ES-I3 (cell line): ENCODE measurements at regions not wholly inside any gene's neighbourhood (a gene's known extent, or its start where the extent isn't known, plus 50 kb on each side); places are given as distances from the start of the nearest gene placed in this dataset.
"Not testable (repeated sequence)": the region's sequence is repeated elsewhere in the genome, so short reads cannot be mapped to it uniquely, and the experiment has no call there.

Source experiments
- H3K36me3 ChIP-seq: 2 replicates; pipeline ENCODE4 v1.6.1; 2013; ENCODE audit warnings: mild to moderate bottlenecking, low read length, control low read depth, moderate library complexity; ENCODE audit not compliant: insufficient read depth
- H3K4me1 ChIP-seq: 2 replicates; pipeline ENCODE4 v1.6.1; 2013; ENCODE audit warnings: mild to moderate bottlenecking, control low read depth, low read length; ENCODE audit not compliant: insufficient read depth
- H3K9ac ChIP-seq: 2 replicates; pipeline ENCODE4 v1.6.1; 2013; ENCODE audit warnings: low read depth, mild to moderate bottlenecking, low read length, moderate library complexity
- H3K9me3 ChIP-seq: 2 replicates; pipeline ENCODE4 v1.6.1; 2013; ENCODE audit warnings: mild to moderate bottlenecking, low read length, moderate library complexity; ENCODE audit not compliant: control insufficient read depth, insufficient read depth

DNA sequence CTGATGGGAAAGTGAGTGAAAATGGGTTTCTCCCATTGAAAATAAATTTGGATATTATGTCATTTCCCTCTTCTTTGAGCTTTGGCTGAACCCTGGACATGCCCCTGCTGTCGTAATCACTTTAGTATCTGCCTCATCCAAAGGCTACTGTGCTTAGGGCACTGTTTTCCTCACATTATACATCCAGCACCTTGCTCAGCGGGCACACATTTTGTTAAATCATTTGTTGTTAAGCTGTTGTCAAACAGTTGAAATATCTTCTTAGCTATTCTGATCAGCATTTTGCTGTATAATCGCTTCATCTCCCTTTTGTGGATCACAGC, 352.7 kb upstream of the CD180 start:
- Histone ChIP-seq H3K4me1 (no peaks in the 10 kb centered on the region), H3K9ac (no peak overlapping the region; the same call in 1 of the 2 replicates), H3K9me3 (no peaks in the 10 kb centered on the region), H3K36me3 (no peaks in the 10 kb centered on the region)

DNA sequence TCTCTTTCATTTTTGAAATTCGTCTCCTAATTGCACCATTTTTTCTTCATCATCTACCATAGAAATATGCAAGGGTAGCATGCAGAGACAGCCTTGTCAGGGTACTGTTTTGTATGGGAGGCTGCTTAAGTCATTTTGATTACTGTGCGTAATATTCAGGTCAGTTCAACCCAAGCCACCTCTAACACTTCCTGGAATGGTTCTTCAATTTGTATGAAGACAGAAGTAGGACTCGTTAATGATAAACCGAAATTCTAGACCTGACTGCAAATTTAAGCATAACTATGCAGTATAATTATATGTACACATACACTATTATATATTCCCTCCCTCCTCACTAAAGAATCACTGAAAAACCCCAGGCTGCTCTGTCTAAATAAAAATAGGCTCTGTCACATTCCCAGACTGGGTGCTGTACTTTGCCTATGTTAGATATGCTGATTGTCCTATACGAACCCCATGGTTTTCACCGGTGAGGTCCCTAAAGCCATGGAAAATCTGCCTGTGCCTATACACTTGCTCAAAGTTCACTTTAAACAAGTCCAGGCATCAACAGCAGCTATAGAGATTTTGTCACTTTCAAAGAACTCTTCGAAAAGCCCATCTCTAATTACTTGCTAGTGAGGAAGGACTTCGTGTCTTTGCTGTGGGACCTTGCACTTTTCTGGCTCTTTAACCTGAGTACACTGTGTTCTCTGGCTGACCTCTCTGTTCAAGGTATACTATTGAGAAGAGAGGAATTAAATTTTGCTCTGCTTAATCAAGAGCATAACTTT, 352.1 kb upstream of the CD180 start:
- Histone ChIP-seq H3K4me1 (no peaks in the 10 kb centered on the region), H3K36me3 (no peaks in the 10 kb centered on the region), H3K9ac (no peak overlapping the region), H3K9me3 (no peaks in the 10 kb centered on the region)

DNA sequence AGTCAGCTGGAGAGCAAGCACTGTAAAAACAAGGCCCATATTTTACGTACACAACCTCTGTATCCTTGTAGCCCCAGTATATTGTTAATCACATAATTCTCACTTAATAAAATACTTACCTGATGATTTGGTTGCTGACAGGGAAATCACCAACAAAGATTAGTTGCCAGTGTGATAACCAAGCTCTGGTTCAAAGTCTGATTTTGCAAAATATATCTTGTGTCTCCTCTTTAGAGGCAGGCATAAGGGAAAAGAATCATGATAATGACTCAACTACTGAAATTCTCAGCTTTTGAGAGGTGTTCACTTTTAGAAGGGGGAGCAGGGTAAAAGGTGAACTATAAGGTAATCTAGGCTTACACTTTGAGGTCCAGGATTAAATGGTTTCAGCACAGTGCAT, 351.1 kb upstream of the CD180 start:
- Histone ChIP-seq H3K4me1 (no peaks in the 10 kb centered on the region), H3K9me3 (no peaks in the 10 kb centered on the region), H3K9ac (no peak overlapping the region; the same call in 1 of the 2 replicates), H3K36me3 (no peaks in the 10 kb centered on the region)

DNA sequence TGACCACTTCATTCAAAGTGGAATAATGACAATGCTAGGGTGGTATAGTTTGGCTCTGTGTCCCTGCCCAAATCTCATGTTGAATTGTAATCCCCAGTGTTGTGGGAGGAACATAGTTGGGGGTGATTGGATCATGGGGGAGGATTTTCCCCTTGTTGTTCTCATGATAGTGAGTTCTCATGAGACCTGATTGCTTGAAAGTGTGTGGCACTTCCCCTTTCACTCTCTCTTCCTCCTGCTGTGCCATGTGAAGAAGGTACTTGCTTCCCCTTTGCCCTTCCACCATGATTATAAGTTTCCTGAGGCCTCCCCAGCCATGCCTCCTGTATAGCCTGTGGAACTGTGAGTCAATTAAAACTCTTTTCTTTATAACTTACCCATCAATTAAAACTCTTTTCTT, 348.3 kb upstream of the CD180 start:
- not testable (repeated sequence) for H3K4me1 ChIP-seq, H3K36me3 ChIP-seq, H3K9me3 ChIP-seq, H3K9ac ChIP-seq

DNA sequence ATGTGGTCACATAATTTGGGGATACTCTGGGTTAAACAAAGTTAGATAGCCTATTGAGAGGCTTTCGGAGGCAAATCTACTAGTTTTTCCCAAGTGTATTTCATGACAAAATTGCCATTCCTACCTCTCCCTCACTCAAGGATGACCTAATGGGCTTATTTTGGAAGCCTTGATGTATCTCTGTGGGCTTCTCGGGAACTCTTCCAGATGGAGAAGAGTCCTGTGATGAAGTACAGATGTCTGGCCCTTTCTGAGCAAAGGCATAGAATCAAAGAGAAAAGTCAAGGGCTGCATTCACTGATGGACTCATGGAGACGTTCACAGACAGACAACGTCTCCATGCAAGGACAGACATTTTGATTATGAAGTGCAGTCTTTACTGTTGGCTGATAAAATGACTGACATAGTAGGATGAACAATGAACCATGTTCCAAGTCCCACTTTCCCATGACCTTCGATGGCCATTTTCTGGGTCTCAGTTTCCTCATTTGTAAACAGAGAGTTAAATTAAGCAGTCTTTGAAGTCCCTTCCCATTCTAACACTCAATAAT, 347.2 kb upstream of the CD180 start:
- H3K4me1 ChIP-seq, result no peaks in the 10 kb centered on the region
- no peak overlapping the region for H3K9ac ChIP-seq
- no peaks in the 10 kb centered on the region for H3K36me3 ChIP-seq
- no peaks in the 10 kb centered on the region for H3K9me3 ChIP-seq

DNA sequence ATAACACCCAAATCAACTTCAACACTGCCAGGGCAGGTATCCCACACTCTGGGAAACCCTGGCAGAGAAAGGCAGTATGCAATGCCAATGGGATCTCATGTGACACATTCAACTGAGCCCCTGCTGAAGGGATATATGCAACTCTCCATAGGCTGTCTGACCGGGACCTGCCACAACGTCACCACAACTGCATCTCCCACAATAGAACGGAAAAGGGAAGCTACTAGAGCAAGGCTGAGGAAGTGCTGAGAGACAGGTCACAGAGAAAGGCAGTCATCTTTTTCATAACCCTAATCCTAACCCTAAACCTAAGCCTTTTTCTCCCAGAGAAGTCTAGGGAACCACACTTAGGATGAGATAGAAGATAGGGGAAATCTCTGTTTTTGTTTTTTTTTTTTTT, 345.9 kb upstream of the CD180 start:
- Histone ChIP-seq H3K9ac (no peak overlapping the region), H3K4me1 (no peaks in the 10 kb centered on the region), H3K9me3 (no peaks in the 10 kb centered on the region), H3K36me3 (no peaks in the 10 kb centered on the region)

DNA sequence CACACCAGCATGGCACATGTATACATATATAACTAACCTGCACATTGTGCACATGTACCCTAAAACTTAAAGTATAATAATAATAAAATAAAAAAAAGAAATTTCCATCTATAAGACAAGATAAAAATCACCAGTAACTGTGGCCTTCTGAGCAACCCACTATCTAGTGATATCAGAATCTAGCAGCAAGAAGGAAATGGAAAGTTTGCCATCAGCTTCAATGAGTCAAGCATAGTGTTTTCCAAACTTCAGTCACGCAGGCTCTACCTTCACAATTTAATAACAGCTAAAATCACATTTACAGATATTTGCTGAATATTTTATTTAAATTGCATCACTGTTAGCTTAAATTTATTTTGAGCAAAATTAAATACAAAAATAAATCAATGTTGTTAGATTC, 345.3 kb upstream of the CD180 start:
- Histone ChIP-seq H3K36me3 (no peaks in the 10 kb centered on the region), H3K4me1 (no peaks in the 10 kb centered on the region), H3K9me3 (no peaks in the 10 kb centered on the region), H3K9ac (no peak overlapping the region)

DNA sequence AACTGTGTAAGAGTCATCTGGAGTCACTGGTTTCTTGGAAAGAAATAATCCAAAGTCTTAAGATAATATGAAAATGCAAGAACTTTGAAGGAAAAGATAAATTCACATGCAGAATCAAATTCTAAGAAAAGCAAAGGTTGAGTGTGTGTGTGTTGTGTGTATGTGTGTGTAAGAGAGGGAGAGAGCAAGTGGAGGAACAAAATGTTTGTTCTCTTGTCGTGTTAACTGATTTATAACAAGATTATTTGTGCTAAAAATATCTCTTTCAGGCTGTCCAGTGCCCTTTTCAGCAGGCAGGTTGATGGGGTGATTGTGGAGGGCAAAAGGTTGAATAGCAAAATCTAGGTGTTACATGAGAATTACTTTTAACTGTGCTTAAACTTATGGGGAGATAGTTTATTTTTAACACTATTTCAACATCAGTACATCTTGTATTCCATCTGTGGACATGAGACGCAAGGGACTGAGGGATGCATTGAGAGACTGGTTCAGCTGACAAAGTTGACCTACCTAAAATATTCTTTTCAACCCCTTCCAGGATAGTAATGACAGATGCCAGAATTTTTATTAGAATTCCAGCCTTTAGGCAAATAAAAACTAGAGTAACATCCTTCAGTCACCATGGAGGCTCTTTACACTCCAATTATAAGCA, 342.4 kb upstream of the CD180 start:
- no peak overlapping the region for H3K9ac ChIP-seq
- H3K36me3 ChIP-seq, result no peaks in the 10 kb centered on the region
- no peaks in the 10 kb centered on the region for H3K9me3 ChIP-seq
- H3K4me1 ChIP-seq, result no peaks in the 10 kb centered on the region

DNA sequence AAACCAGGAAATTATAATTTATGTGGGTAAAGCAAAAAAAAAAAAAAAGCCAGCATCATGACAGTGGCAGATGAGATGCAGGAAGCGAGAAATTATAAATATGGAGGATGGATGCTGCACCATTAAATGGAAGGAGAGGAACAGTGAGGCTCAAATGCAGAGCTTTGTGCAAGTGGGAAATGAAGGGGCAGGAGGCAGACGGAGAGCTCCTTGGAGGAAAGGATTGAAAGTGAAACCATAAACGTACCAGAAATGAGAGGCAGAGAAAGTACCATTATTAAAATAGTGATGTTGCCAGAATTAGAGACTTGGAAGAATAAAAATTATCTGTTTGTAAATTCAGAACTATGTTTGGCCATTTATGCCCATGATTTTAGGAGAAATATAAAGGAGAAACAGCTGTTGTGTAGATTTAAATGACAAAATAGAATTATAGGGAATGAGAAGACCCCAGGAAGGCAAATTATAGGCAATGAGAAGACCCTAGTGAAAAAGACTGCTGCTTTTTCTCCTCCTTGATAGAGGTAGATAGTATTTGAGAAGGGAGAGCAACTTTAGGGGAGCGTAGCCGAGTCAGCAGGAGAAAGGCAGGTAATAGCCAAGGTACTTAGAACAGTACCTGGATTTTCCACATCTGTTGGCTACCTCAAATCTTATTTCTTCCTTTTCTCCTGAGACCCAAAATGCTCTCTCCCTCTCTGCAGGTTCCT, 341.0 kb upstream of the CD180 start:
- Histone ChIP-seq H3K9ac (no peak overlapping the region), H3K4me1 (no peaks in the 10 kb centered on the region), H3K9me3 (no peaks in the 10 kb centered on the region), H3K36me3 (no peaks in the 10 kb centered on the region)

DNA sequence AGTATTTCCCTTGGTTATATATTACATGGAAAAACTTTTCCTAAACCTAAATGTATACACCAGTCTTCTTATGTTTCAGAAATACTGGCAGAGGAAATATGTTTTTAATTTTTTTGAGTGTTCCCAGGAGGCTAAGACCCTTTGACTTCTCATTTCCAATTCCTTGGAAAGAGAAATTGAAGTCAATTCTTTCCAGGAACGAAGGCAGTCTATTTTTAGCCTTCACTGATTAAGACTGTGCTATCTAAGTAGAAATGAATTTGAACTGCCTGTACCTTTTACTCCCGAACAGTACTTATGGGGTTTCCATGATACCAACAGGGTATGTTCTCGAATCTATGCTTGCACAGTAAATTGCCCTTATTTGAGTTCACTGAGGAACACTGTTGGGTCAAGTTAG, 340.3 kb upstream of the CD180 start:
- no peaks in the 10 kb centered on the region for H3K4me1 ChIP-seq
- no peak overlapping the region for H3K9ac ChIP-seq
- H3K36me3 ChIP-seq, result no peaks in the 10 kb centered on the region
- H3K9me3 ChIP-seq, result no peaks in the 10 kb centered on the region

DNA sequence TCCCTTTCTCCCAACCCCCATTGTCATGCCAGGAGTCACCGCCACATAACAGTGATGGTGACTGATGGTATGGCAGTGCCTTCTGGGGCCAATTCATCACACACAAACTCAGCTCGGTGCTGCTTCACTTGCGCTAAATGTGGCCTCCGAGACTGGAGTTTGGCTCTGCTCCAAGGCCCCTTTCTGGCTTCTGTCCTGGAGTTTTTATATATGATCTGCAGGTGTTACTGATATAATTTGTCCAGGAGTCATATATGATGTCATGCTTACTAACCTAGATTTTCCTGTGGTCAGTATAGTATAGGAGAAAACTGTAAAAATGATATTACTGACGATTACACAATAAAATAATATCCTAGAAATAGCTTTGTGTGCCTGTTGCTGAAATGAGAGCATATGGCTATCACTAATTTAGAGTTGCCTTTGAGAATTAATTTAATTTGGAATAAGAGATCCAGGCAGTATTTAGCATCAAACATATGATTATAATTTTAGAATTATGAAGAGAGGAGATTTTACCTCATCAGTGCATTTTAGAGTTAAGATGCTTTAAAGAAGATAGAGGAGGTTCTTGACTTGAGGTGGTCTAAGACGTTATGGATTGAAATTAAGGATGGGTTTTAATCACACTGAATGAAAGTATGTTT, 334.1 kb upstream of the CD180 start:
- no peaks in the 10 kb centered on the region for H3K4me1 ChIP-seq
- H3K36me3 ChIP-seq, result no peaks in the 10 kb centered on the region
- H3K9ac ChIP-seq, result no peak overlapping the region
- H3K9me3 ChIP-seq, result no peaks in the 10 kb centered on the region; the same call in 1 of the 2 replicates

DNA sequence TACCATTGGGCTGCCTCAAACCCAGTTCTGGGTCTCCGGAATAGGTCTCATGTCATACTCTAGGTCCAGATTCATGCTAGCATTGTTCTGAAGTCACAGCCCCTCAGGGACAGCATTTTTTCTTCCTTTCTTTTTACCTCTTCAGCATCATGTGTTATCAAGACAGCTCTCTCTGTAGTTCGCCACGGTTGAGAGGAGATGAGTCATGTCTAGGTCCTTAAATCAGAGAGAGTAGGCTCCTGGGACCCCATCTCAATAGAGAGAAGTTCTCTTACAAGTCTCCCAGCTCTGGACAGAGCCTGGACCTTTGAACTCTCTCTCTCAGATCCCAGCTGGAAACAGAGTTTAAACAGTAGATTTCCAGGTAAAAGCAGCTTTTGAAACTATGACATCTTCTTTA, 332.4 kb upstream of the CD180 start:
- Histone ChIP-seq H3K9ac (no peak overlapping the region), H3K9me3 (no peaks in the 10 kb centered on the region; the same call in 1 of the 2 replicates), H3K4me1 (no peaks in the 10 kb centered on the region)

DNA sequence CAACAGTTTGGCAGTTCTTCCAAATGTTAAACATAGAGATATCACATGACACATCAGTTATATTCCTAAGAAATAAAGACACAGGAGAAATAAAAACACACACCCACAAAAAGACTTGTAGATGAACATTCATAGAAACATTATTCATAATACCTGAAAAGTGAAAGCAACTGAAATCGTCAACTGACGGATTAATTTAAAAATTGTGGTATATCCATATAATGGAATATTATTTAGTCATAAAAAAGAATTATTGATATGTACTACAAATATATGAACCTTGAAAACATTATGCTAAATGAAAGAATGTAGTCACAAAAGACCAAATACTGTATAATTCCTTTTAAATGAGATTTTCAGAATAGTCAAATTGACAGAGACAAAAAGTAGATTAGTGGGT, 330.2 kb upstream of the CD180 start:
- H3K9me3 ChIP-seq, result no peaks in the 10 kb centered on the region; the same call in 1 of the 2 replicates
- no peak overlapping the region for H3K9ac ChIP-seq
- H3K4me1 ChIP-seq, result no peaks in the 10 kb centered on the region
- no peaks in the 10 kb centered on the region for H3K36me3 ChIP-seq

More for the DNA sequence above, 332.4 kb upstream of the CD180 start:
- no peaks in the 10 kb centered on the region for H3K36me3 ChIP-seq

DNA sequence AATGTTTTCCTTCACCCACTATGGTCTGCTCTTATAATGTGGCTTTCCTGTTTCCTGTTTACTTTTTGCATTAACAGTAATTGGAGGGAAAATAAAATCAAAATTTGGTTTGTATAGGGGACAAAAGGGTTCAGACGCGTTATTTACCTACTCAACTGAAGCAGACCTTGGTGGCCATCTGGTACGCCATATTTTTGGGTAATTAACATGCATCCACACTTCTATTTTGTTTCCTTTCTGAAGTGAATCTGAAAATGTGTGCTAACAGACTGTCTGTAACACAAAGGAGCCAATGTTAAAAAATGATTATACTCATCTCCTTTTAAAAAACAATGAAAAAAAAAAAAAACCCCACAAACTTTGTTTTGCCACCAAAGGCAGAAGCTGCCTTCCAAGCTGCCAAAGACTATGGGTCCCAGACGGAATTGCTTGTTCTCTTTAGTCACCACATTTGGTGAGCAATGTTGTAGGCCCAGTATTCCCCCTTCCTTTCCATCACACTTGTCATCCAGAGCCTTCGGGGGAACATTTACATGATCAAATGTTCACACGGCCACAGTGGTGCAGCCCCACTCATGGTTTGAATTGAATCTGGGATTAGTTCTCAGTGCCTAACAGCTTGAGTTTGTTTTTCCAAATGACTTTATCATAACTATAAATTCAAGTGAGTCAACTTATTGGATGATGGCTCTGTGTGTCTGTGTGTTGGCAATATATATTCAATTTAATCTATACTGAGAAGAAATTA, 323.7 kb upstream of the CD180 start:
- Histone ChIP-seq H3K9me3 (no peaks in the 10 kb centered on the region), H3K9ac (no peak overlapping the region), H3K36me3 (no peaks in the 10 kb centered on the region), H3K4me1 (no peaks in the 10 kb centered on the region)
